NCI-H2227 (cell line): ENCODE measurements at regions not wholly inside any gene's neighbourhood (a gene's known extent, or its start where the extent isn't known, plus 50 kb on each side); places are given as distances from the start of the nearest gene placed in this dataset.
"Not testable (repeated sequence)": the region's sequence is repeated elsewhere in the genome, so short reads cannot be mapped to it uniquely, and the experiment has no call there.

ENCODE experiments used
- DNase-seq: peaks from one replicate; lab custom pipeline; 2025; ENCODE audit not compliant: unreplicated experiment; lab: John Stamatoyannopoulos, UW

GRCh38 chr16:29260683-29261426, 145.7 kb downstream of the NPIPB11 start:
- not testable (repeated sequence) for DNase-seq

DNA sequence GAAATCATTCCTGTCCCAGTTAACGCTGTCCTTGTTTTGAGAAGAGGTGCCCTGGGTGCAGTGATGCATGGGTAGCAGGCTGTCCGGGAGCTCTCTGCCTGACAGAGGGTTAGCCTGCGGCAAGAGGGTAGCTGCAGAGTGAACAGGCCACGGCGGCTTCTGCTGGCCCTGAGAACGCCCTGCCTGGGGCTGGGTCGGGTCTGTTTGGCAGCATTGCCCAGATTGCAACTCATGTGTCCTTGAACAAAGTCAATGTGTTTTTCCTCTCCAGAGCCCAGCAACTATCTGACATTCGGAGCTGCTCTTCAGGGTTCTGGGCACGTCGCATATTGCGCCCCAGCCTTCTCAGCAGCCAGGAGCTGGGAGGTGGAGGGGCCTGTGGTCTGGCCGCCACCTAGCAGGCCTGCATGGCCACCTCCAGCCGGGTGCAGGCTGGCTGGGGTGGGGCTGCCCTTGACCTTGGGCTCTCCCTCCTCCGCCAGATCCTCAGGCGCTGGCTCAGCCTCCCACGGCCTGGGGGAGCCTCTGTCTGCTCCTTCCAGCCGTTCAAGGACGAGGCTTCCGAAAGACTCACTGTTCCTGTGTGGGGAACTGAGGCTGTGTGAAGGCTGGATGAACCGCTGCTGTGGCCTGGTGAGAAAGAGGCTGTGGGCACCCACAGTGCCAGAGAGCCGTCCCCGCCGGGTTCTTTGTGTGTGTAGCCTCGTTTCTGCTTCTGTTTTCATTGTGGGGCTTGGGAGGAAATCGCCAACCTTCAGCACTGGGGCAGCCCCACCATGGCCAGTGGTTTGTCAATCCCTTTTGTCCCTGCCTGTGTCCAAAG, 146.7 kb downstream of the NPIPB11 start:
- DNase-seq, result not testable (repeated sequence)

DNA sequence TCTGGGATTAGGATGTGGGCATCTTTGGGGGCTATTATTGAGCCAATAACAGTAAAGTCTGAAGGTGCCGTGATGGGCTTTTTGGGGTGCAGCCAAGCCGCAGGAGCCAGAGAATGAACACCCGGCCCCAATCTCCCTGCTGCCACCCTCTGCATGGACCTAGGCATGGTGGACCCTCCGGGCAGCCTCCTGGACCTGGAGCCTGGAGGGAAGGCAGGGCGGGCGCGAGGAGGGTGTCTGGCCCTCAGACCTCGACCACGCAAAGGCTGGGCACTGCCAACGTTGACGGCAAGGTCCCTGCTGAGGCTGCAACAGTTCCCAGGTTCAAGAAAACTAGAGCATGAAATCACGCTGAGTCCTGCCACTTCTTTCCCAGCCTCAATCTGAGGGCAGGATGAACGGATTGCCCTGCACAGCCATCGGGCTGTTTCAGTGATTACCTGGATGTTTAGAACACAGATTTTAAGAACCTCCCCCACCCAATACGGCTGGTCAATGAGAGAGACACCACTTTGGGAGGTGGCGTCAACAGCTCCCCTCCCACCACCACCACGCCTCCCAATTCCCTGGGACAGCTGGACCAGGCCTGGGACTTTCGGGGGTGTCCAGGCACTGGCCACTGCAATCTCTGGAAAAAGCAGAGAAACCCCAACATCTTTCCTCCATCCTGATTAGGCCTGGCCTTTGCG, 147.4 kb downstream of the NPIPB11 start:
- DNase-seq, result not testable (repeated sequence)

GRCh38 chr16:29257419-29258336, 148.8 kb downstream of the NPIPB11 start:
- not testable (repeated sequence) for DNase-seq

DNA sequence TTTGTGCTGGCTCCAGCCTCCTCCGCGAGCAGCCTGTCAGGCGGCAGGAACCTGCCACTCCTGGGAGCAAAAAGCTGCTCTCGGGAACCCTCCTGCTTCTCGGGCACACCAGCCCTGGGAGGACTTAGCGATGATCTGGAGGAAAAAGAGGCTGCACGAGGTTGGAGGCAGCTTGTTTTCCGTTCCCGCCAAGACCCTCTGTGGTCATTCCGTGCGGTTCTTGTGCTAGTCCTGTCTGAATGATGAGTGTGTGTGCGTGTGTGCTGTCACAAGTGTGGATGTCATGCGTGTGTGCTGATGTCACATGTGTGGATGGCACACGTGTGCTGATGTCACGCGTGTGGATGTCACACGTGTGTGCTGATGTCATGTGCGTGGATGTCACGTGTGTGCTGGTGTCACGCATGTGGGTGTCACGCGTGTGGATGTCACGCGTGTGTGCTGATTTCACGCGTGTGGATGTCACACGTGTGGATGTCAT, 150.0 kb downstream of the NPIPB11 start:
- DNase-seq, result no peak

DNA sequence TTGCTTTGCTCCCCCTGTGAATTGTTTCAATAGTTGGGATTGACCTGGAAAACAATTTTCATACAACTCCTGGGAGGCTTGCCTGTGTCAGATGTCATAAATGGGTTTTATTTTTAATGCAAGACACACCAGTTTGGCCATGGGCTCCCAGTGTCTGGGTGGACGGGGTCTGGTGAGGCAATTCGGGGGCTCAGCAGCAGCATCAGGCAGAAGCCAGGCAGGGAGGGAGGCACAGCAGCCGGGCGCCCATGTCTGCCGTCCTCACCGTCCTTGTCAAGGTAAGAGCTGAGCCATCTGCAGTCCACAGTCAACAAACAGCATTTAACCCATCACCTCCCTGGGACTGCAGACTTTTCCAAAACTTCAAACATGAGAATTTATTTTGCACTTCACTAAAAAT, 150.6 kb downstream of the NPIPB11 start:
- DNase-seq, result not testable (repeated sequence)

- not testable (repeated sequence) for DNase-seq
Measured at GRCh38 chr16:29255496-29255796, 151.1 kb downstream of the NPIPB11 start.

DNA sequence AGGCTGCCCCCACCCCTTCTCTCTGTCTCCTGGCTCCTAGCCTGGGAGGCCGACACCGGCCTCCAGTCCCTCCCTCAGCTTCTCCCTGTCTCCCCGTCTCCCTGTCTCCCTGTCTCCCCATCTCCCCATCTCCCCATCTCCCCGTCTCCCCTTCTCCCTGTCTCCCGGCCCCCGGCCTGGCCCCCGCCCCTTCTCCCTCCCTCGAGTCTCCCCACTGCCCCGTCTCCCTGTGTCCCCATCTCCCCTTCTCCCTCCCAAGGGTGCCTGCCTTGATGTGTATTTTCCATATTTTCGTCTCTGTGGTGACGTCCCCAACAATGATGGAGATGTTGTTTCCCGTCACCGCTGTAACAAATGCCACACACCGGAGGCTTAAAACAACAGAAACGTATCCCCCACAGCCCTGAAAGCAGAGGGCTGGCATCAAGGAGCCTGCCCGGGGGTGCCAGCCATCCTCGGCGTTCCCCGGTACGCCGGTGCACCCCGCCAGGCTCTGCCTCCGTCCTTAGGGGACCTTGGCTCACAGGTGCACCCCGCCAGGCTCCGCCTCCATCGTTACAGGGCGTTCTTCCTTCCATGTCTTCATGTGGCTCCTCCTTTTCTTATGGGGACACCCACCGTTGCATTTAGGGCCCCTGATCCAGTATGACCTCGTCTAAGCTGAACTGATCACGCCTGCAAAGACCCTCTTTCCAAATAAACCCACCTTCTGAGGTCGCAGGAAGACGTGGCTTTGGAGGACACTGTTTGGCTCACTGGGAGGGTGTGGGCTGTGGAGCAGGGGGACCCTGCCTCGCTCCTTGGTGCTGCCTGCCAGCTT, 151.6 kb downstream of the NPIPB11 start:
- DNase-seq, result no peak

DNA sequence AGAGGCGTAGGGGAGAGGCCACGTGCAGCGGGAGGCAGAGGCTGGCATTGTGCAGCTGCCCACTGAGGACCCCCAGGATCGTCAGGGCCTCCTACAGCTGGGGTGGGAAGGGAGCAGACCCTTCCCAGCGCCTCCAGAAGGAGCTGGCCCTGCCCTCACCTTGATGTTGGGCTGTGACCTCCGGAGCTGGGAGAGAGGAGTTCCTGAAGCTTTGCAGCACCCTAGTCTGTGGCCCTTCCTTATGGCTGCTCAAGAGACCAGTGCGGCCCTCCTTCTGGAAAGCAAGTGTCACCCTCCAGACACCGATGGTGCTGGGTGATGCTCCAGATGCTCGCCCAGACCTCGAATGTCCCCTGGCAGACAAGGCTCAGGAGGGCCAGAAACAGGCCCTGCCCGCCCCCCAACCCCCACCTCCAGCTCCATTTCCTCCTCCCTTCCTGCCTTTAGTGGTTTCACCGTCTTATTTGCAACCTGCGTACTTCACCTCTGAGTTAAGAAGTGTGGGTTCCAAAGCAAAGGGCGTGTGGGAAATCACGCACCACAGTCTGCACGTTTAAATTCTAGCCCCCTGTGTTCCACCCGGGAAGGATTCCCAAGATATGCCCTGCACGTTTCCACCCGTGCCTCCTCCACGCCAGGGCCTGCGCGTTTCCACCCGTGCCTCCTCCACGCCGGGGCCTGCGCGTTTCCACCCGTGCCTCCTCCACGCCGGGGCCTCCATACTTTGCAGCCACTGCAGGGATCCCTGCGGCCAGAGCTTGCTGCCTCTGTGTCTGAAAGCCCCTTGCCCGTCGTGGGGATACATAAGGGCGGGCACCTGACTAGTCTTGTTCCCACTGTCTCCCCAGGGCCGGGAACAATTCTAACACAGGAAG, 152.6 kb downstream of the NPIPB11 start:
- DNase-seq, result not testable (repeated sequence)

DNA sequence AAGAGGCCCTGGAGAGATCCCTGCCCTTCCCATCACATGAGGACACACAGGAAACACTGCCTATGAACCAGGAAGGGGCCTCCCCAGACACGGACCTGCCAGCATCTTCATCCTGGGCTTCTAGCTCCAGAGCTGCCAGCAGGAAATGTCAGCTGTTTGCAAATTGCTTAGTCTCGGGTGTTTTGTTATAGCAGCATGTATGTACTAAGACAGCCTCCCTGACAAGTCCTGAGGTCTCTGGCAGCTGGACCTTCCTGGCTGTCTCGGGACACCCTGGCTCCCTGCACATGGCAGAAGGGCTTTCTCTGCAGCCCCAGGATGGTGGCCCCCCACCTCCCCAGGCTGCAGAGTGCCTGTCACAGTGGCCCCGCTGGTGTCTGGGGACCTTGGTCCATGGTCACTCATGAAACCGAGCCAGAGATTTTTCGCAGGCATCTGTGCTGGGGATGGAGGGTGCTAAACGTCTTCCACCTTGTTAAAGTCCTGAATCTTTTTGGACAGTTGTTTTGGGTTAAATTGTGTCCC, 153.4 kb downstream of the NPIPB11 start:
- DNase-seq, result not testable (repeated sequence)

DNA sequence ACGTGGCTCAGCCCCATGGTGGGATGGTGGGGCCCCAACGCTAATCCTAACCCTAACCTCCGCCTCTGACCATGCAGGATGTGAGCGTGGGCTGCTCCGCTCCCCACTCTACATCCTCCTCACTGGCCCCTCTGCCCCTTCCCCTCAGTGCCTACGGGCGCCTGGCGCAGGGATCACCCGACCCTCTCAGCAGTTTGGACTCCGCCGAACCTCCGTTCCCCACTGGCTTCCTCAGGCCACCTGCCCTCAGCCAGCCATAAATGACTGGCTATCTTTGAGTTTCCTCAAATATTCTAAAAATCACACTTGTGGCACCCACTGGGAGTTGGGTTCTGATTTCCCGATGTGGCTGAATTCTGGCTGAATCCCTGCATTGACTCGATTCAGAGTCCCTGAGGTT, 154.2 kb downstream of the NPIPB11 start:
- DNase-seq, result not testable (repeated sequence)

GRCh38 chr16:29251571-29252011, 154.9 kb downstream of the NPIPB11 start:
- DNase-seq, result not testable (repeated sequence)

DNA sequence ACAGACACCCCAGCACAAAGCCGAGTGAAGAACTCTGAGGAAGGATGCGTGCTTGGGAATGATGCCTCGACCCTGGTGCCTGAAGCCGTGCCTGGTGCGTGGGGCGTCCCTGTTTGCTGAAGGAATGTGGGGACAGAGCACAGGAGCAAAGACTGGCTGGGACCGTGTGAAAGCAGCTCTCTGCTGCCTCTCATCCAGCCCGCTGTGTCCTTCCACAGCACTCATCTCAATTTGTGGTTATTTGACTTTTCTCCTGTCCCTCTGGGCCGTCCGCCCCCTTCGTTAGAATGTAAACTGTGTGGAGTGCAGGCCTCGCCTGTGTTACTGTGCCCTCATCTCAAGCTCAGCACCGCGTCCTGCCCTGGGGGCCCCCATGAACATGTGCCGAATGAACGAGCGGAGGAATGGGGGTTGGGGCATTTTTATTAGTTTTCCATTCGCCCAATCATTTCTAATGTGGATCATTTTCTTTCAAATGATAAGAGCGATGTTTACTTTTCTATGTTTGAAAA, 155.5 kb downstream of the NPIPB11 start:
- not testable (repeated sequence) for DNase-seq

DNA sequence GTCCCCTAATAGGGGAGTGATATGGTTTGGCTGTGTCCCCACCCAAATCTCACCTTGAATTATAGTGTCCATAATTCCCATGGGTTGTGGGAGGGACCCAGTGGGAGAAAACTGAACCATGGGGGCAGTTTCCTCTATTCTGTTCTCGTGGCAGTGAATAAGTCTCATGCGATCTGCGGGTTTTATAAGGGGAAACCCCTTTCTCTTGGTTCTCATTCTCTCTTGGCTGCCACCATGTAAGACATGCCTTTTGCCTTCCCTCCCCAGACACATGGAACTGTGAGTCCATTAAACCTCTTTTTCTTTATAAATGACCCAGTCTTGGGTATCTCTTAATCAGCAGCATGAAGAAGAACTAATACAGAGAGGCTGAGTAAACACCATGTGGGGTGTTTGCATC, 156.0 kb downstream of the NPIPB11 start:
- not testable (repeated sequence) for DNase-seq

- DNase-seq, result not testable (repeated sequence)
Measured at GRCh38 chr16:29248940-29249318, 157.6 kb downstream of the NPIPB11 start.

GRCh38 chr16:29248306-29248939, 158.1 kb downstream of the NPIPB11 start:
- DNase-seq, result not testable (repeated sequence)

- DNase-seq, result not testable (repeated sequence)
Measured at GRCh38 chr16:29246091-29246490, 160.4 kb downstream of the NPIPB11 start.

DNA sequence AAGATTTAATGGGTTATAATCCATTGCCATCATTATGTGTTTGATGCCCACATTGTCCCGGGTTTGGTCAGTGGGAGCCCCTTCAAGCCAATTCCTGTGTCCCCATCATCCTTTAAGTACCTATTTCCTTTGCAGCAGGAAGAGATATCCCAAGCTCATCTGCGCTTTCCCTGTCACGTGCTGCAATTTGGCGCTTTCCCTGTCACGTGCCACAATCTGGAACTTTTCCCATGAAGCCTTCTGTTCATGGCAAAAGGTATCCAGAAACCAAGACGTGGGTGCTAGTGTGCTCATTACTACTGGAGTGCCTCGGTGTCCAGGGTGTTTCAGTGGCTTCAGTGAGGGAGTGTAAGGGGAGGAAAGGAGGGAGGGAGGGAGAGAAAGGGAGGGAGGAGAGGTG, 168.5 kb downstream of the NPIPB11 start:
- no peak for DNase-seq
